ENCODE measurements at regions not wholly inside any gene's neighbourhood (a gene's known extent, or its start where the extent isn't known, plus 50 kb on each side); places are given as distances from the start of the nearest gene placed in this dataset.

DNA sequence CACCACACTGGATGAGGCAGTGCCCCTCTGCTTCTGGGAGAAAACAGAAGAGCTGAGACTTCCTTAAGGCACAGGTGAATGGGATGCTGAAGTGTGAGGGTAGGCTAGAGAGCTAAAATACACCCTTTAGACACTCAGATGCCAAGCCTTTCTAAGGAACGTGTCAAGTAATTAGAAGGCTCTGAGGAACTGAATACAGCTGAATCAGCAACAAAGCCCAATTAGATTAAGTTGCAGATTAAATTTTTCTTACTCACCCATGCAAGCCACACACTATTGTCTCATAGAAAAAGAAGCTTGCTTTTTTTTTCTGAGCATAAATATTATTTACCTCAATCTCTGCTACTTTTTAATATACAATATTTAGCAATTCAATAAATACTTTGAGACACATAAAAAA lies 354.3 kb upstream of the NRG3 start:
- ATAC-seq, result no peak

GRCh38 chr10:81524467-81524866 lies 350.5 kb upstream of the NRG3 start:
- TF ChIP-seq ARNTL (CRISPR knock-in tag; IDR thresholded peaks at IDR 0.05; ENCODE audit: borderline replicate concordance, low read depth), result no peak
- TF ChIP-seq RARB (CRISPR knock-in tag; IDR thresholded peaks at IDR 0.05), result no peak
- no peak for TF ChIP-seq ZFP30 (CRISPR knock-in tag; IDR thresholded peaks at IDR 0.05)
- TF ChIP-seq TSHZ2 (CRISPR knock-in tag; IDR thresholded peaks at IDR 0.05), result no peak
- no peak for TF ChIP-seq POU6F1 (CRISPR knock-in tag; IDR thresholded peaks at IDR 0.05; ENCODE audit: borderline replicate concordance, low read depth)
- TF ChIP-seq ZNF565 (CRISPR knock-in tag; conservative IDR thresholded peaks at IDR 0.05; ENCODE audit: low read depth), result no peak
- TF ChIP-seq CREB5 (CRISPR knock-in tag; IDR thresholded peaks at IDR 0.05; ENCODE audit: low read depth), result no peak
- TF ChIP-seq PPARA (CRISPR knock-in tag; IDR thresholded peaks at IDR 0.05; ENCODE audit: borderline replicate concordance), result no peak
- ATAC-seq, result no peak

More for the DNA sequence above, 354.3 kb upstream of the NRG3 start:
- TF ChIP-seq ZFP30 (CRISPR knock-in tag; IDR thresholded peaks at IDR 0.05) (no peak), TCF4 (CRISPR knock-in tag; IDR thresholded peaks at IDR 0.05; ENCODE audit: borderline replicate concordance) (no peak), POU6F1 (CRISPR knock-in tag; IDR thresholded peaks at IDR 0.05; ENCODE audit: borderline replicate concordance, low read depth) (no peak), CREB5 (CRISPR knock-in tag; IDR thresholded peaks at IDR 0.05; ENCODE audit: low read depth) (no peak), CSDC2 (CRISPR knock-in tag; IDR thresholded peaks at IDR 0.05) (no peak)
- TF ChIP-seq, protein P1, sequence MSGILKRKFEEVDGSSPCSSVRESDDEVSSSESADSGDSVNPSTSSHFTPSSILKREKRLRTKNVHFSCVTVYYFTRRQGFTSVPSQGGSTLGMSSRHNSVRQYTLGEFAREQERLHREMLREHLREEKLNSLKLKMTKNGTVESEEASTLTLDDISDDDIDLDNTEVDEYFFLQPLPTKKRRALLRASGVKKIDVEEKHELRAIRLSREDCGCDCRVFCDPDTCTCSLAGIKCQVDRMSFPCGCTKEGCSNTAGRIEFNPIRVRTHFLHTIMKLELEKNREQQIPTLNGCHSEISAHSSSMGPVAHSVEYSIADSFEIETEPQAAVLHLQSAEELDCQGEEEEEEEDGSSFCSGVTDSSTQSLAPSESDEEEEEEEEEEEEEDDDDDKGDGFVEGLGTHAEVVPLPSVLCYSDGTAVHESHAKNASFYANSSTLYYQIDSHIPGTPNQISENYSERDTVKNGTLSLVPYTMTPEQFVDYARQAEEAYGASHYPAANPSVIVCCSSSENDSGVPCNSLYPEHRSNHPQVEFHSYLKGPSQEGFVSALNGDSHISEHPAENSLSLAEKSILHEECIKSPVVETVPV (CRISPR knock-in tag; IDR thresholded peaks at IDR 0.05), result no peak
- TF ChIP-seq, protein P2, sequence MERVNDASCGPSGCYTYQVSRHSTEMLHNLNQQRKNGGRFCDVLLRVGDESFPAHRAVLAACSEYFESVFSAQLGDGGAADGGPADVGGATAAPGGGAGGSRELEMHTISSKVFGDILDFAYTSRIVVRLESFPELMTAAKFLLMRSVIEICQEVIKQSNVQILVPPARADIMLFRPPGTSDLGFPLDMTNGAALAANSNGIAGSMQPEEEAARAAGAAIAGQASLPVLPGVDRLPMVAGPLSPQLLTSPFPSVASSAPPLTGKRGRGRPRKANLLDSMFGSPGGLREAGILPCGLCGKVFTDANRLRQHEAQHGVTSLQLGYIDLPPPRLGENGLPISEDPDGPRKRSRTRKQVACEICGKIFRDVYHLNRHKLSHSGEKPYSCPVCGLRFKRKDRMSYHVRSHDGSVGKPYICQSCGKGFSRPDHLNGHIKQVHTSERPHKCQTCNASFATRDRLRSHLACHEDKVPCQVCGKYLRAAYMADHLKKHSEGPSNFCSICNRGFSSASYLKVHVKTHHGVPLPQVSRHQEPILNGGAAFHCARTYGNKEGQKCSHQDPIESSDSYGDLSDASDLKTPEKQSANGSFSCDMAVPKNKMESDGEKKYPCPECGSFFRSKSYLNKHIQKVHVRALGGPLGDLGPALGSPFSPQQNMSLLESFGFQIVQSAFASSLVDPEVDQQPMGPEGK (CRISPR knock-in tag; IDR thresholded peaks at IDR 0.05; ENCODE audit: borderline replicate concordance), result no peak

GRCh38 chr10:81532403-81532802 lies 342.6 kb upstream of the NRG3 start:
- no peak for ATAC-seq
- TF ChIP-seq ZNF70 (CRISPR knock-in tag; IDR thresholded peaks at IDR 0.05) (no peak), RARB (CRISPR knock-in tag; IDR thresholded peaks at IDR 0.05) (no peak), SNAI2 (CRISPR knock-in tag; IDR thresholded peaks at IDR 0.05) (no peak), TCF4 (CRISPR knock-in tag; IDR thresholded peaks at IDR 0.05; ENCODE audit: borderline replicate concordance) (no peak), ZNF565 (CRISPR knock-in tag; conservative IDR thresholded peaks at IDR 0.05; ENCODE audit: low read depth) (no peak), ZNF8 (CRISPR knock-in tag; IDR thresholded peaks at IDR 0.05) (no peak), ESRRG (CRISPR knock-in tag; IDR thresholded peaks at IDR 0.05) (no peak), ISL1 (CRISPR knock-in tag; IDR thresholded peaks at IDR 0.05) (no peak), ARNTL (CRISPR knock-in tag; IDR thresholded peaks at IDR 0.05; ENCODE audit: borderline replicate concordance, low read depth) (no peak), OSR1 (CRISPR knock-in tag; IDR thresholded peaks at IDR 0.05) (no peak), ZFP3 (CRISPR knock-in tag; IDR thresholded peaks at IDR 0.05) (no peak), BACH2 (CRISPR knock-in tag; IDR thresholded peaks at IDR 0.05; ENCODE audit: borderline replicate concordance) (no peak), ZFP30 (CRISPR knock-in tag; IDR thresholded peaks at IDR 0.05) (no peak), CSDC2 (CRISPR knock-in tag; IDR thresholded peaks at IDR 0.05) (no peak), ZC3H10 (CRISPR knock-in tag; IDR thresholded peaks at IDR 0.05) (no peak)
- TF ChIP-seq, protein P1 (CRISPR knock-in tag; IDR thresholded peaks at IDR 0.05), result no peak
- TF ChIP-seq, protein P2 (CRISPR knock-in tag; IDR thresholded peaks at IDR 0.05; ENCODE audit: borderline replicate concordance), result no peak
